Upper lobe of left lung (tissue), 4 donors: ENCODE measurements at regions not wholly inside any gene's neighbourhood (a gene's known extent, or its start where the extent isn't known, plus 50 kb on each side); places are given as distances from the start of the nearest gene placed in this dataset.

Experiments used
- EP300 ChIP-seq, 4 donors: sonication (generic); formaldehyde crosslinking; IDR thresholded peaks; one replicate each; pipeline ENCODE4 v1.5.1; 2017; ENCODE audit warnings: antibody characterized with exemption in 4 of 4, control low read depth in 2 of 4
- POLR2A ChIP-seq, 4 donors: fragments of 450-650 bp; IDR thresholded peaks; one replicate each; pipeline ENCODE4 v1.5.1; 2016 to 2017; ENCODE audit warnings: antibody characterized with exemption in 4 of 4, mild to moderate bottlenecking in 2 of 4
- TF ChIP-seq, protein P1 (sequence below), 6 experiments: fragments of 450-650 bp in 4 of 6; fragments of 200-600 bp in 2 of 6; sonication (generic) in 2 of 6; IDR thresholded peaks; one replicate each; pipeline ENCODE4 v1.5.1; 2016 to 2019; ENCODE audit warnings: antibody characterized with exemption in 6 of 6

DNA sequence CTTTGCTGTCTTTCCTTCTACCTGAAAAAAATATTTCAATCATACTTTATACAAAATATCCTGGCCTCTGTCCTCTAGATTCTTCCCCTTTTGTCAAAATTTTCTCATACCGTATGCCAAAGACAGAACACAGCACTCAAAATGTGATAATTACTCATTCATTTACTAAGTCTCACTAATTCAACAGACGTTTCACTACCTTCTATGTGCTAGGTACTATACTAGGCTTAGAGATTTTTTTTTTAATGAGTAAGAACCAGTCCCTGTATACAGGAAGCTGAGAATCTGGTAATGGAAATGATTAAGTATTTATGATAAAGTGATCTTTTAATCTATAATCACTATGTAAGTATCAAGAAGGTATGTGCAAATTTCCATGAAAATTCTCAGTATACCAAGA lies 128.0 kb downstream of the ELAPOR2 start:
- TF ChIP-seq, protein P1, sequence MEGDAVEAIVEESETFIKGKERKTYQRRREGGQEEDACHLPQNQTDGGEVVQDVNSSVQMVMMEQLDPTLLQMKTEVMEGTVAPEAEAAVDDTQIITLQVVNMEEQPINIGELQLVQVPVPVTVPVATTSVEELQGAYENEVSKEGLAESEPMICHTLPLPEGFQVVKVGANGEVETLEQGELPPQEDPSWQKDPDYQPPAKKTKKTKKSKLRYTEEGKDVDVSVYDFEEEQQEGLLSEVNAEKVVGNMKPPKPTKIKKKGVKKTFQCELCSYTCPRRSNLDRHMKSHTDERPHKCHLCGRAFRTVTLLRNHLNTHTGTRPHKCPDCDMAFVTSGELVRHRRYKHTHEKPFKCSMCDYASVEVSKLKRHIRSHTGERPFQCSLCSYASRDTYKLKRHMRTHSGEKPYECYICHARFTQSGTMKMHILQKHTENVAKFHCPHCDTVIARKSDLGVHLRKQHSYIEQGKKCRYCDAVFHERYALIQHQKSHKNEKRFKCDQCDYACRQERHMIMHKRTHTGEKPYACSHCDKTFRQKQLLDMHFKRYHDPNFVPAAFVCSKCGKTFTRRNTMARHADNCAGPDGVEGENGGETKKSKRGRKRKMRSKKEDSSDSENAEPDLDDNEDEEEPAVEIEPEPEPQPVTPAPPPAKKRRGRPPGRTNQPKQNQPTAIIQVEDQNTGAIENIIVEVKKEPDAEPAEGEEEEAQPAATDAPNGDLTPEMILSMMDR (IDR thresholded peaks at IDR 0.05): no peak
- no peak for TF ChIP-seq POLR2A (IDR thresholded peaks at IDR 0.05)
- no peak for TF ChIP-seq EP300 (IDR thresholded peaks at IDR 0.05)
